HepG2 (cell line): ENCODE measurements at regions not wholly inside any gene's neighbourhood (a gene's known extent, or its start where the extent isn't known, plus 50 kb on each side); places are given as distances from the start of the nearest gene placed in this dataset.

ENCODE experiments used
- ATAC-seq: fragments of 200-7000 bp; cut with Tn5 transposase; 3 replicates; pipeline ENCODE4 v1.9.1; 2020; ENCODE audit warnings: mild to moderate bottlenecking, moderate library complexity
- BruUV-seq: library from RNA; stranded (reverse); fragments of 400-500 nt; replicated peaks from 2 replicates; lab custom pipeline; 2021; lab: Mats Ljungman, UMichigan
- CTCF ChIA-PET: fragments of 300-600 bp; formaldehyde crosslinking; extraction: SDS; loops from one replicate; lab custom pipeline; 2021; ENCODE audit warnings: low total read pairs, inconsistent platforms, low intra/inter-chr PET ratio; lab: Yijun Ruan, JAX
- POLR2A ChIA-PET: fragments of 350-600 bp; sonication (Branson Sonifier 250); formaldehyde crosslinking; loops from one replicate; lab custom pipeline; 2020; ENCODE audit warnings: antibody characterized with exemption, inconsistent platforms; lab: Yijun Ruan, JAX
- DNase-seq: peaks from one replicate; pipeline ENCODE4 v3.0.0-alpha.2; 2015; ENCODE audit warnings: low spot score
- FAIRE-seq: peaks from 3 replicates; lab custom pipeline; 2011; peaks lifted over from hg19 to GRCh38; lab: Jason Lieb, UNC
- H2AFZ ChIP-seq: one replicate; pipeline ENCODE4 v1.6.1; 2011; ENCODE audit warnings: low read length, inconsistent platforms
- H3K27ac ChIP-seq: fragments of 300-600 bp; 3 replicates; pipeline ENCODE4 v1.8.0; 2011; ENCODE audit warnings: mixed run types, mild to moderate bottlenecking, mixed read lengths, low read length, inconsistent platforms; ENCODE audit not compliant: insufficient read depth; ENCODE audit errors: extremely low read length
- H3K27me3 ChIP-seq, 2 experiments: fragments of 200-600 bp in 1 of 2; 2 replicates in 1 of 2; 3 replicates in 1 of 2; pipeline versions ENCODE4 v1.6.0 to v1.8.0; 2011; ENCODE audit warnings: low read length in 2 of 2, mild to moderate bottlenecking in 2 of 2, moderate library complexity in 2 of 2, inconsistent platforms in 1 of 2; ENCODE audit not compliant: insufficient read depth in 2 of 2, control insufficient read depth in 1 of 2
- H3K36me3 ChIP-seq, 2 experiments: fragments of 200-600 bp in 1 of 2; replicated peaks in 1 of 2; 2 replicates in 1 of 2; 3 replicates in 1 of 2; pipeline versions ENCODE4 v1.5.1 to v1.8.0; 2011; ENCODE audit warnings: low read length in 2 of 2, inconsistent platforms in 1 of 2; ENCODE audit not compliant: insufficient read depth in 2 of 2, control insufficient read depth in 1 of 2
- H3K4me1 ChIP-seq: 2 replicates; pipeline ENCODE4 v1.5.1; 2012; ENCODE audit warnings: low read length, inconsistent platforms; ENCODE audit not compliant: insufficient read depth
- H3K4me2 ChIP-seq: 2 replicates; pipeline ENCODE4 v1.6.0; 2011; ENCODE audit warnings: low read depth, low read length, inconsistent platforms
- H3K4me3 ChIP-seq, 3 experiments: fragments of 200-600 bp in 1 of 3; sonication (generic), shearing (Covaris generic) in 1 of 3; replicated peaks in 1 of 3; 2 replicates each; pipeline ENCODE4 v1.5.1; 2011 to 2016; ENCODE audit warnings: low read length in 3 of 3, inconsistent platforms in 2 of 3, low read depth in 2 of 3, mild to moderate bottlenecking in 2 of 3, control low read depth in 1 of 3, mixed read lengths in 1 of 3; ENCODE audit not compliant: insufficient read depth in 1 of 3
- H3K79me2 ChIP-seq: one replicate; pipeline ENCODE4 v1.6.1; 2011; ENCODE audit warnings: low read length, inconsistent platforms; ENCODE audit not compliant: insufficient read depth
- H3K9ac ChIP-seq: 2 replicates; pipeline ENCODE4 v1.6.0; 2011; ENCODE audit warnings: mild to moderate bottlenecking, low read depth, low read length, inconsistent platforms; ENCODE audit not compliant: insufficient read depth
- H3K9me3 ChIP-seq: 2 replicates; pipeline ENCODE4 v1.5.1; 2012; ENCODE audit warnings: mild to moderate bottlenecking, low read length
- H4K20me1 ChIP-seq: 2 replicates; pipeline ENCODE4 v1.6.0; 2011; ENCODE audit warnings: inconsistent platforms, mild to moderate bottlenecking, low read length, moderate library complexity; ENCODE audit not compliant: insufficient read depth
- FOXA1 ChIP-seq, 2 experiments: fragments of 450-650 bp in 1 of 2; sonication (generic) in 1 of 2; formaldehyde crosslinking in 1 of 2; IDR thresholded peaks; 2 replicates each; pipeline versions ENCODE4 v1.4.0 to v1.6.1; 2016 to 2020; ENCODE audit warnings: missing genetic modification reagents in 1 of 2
- GATAD2A ChIP-seq: IDR thresholded peaks from 2 replicates; pipeline ENCODE4 v1.6.1; 2016
- HHEX ChIP-seq: IDR thresholded peaks from 2 replicates; pipeline ENCODE4 v1.6.1; 2016; ENCODE audit warnings: control low read depth
- JUN ChIP-seq: sonication (generic); formaldehyde crosslinking; IDR thresholded peaks from 2 replicates; pipeline ENCODE4 v1.4.0; 2020; ENCODE audit warnings: mild to moderate bottlenecking, missing genetic modification reagents
- RNF219 ChIP-seq: sonication (generic); formaldehyde crosslinking; IDR thresholded peaks from 2 replicates; pipeline ENCODE4 v1.5.0; 2020; ENCODE audit warnings: mild to moderate bottlenecking, missing genetic modification reagents
- SMARCC2 ChIP-seq: fragments of 450-650 bp; IDR thresholded peaks from 2 replicates; pipeline ENCODE4 v1.6.1; 2017; ENCODE audit warnings: antibody characterized with exemption, mild to moderate bottlenecking
- ZNF207 ChIP-seq: fragments of 450-650 bp; IDR thresholded peaks from 2 replicates; pipeline ENCODE4 v1.6.1; 2016; ENCODE audit warnings: antibody characterized with exemption, borderline replicate concordance
- ZNF792 ChIP-seq: IDR thresholded peaks from 2 replicates; pipeline ENCODE4 v1.6.1; 2016
- WGBS: methylation state at CpG from one replicate; pipeline ENCODE4 v1.1.6; 2017; ENCODE audit warnings: low lambda C conversion rate; 5-methylcytosine and 5-hydroxymethylcytosine counted together
- in situ Hi-C: cut with HindIII; loops from 2 replicates; pipeline ENCODE4 v1.10.0; 2017; ENCODE audit warnings: low pct_unique_long_range_greater_than_20kb; ENCODE audit not compliant: extremely low pct_ligation_motif_present
- intact Hi-C: fragments of 100-400 bp; cut with micrococcal nuclease; formaldehyde crosslinking; loops from one replicate; pipeline ENCODE4 v1.10.0; 2022; ENCODE audit not compliant: unreplicated experiment

GRCh38 chr14:65920996-65921395 lies 508.5 kb downstream of the FUT8 start (continued):
- no peak for TF ChIP-seq GATAD2A (CRISPR knock-in tag)
- TF ChIP-seq HHEX = no peak
- TF ChIP-seq ZNF792 (CRISPR knock-in tag) = no peak
- TF ChIP-seq SMARCC2 = no peak

- no TSS peak for BruUV-seq
- H3K27me3 ChIP-seq = peaks cover 0 to 10% of the 10 kb centered on the region in 2 experiments; a peak in 2 of 5 replicates
- no peaks in the 10 kb centered on the region for H4K20me1 ChIP-seq
- CTCF ChIA-PET = no interaction called here
- no peaks in the 10 kb centered on the region for H3K79me2 ChIP-seq
- H3K9ac ChIP-seq = no peak overlapping the region
- DNase-seq (no peak), FAIRE-seq (no peak), ATAC-seq (no peak)
- H3K4me1 ChIP-seq = no peaks in the 10 kb centered on the region
- no peaks in the 10 kb centered on the region for H3K36me3 ChIP-seq
- 2% methylated on average over 3 of the region's 3 CpGs for WGBS
- POLR2A ChIA-PET = no interaction called here
- in situ Hi-C loops = no loop called here
- intact Hi-C loops = no loop called here
- H2AFZ ChIP-seq = no peak overlapping the region
- TF ChIP-seq RNF219 (CRISPR knock-in tag) (no peak), FOXA1 (IDR thresholded peaks at IDR 0.05) (no peak), FOXA1 (CRISPR knock-in tag; IDR thresholded peaks at IDR 0.05) (no peak), ZNF207 (no peak), JUN (CRISPR knock-in tag) (no peak)
- no peak overlapping the region for H3K27ac ChIP-seq
- no peak overlapping the region for H3K4me3 ChIP-seq
- H3K4me2 ChIP-seq = no peak overlapping the region
- H3K9me3 ChIP-seq = no peaks in the 10 kb centered on the region
These were observed 509.6 kb downstream of the FUT8 start for GRCh38 chr14:65922142-65922541.
